ENCODE measurements at regions not wholly inside any gene's neighbourhood (a gene's known extent, or its start where the extent isn't known, plus 50 kb on each side); places are given as distances from the start of the nearest gene placed in this dataset.

DNA sequence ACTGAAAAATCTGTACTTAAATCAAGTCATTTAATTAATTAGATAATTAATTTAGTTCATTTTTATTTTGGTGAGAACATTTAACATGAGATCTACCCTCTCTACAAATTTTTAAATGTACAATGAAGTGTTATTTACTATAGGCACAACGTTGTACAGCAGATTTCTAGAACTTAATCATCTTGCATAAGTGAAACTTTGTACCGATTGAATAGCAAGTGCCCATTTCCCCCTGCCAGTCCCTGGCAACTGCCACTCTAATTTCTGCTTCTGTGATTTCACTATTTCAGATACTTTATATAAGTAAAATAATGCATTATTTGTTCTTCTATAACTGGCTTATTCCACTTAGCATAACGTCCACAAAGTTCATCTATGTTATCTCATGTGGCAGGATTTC, 50.1 kb upstream of the SYTL5 start:
- TF ChIP-seq EP300 (IDR thresholded peaks at IDR 0.05): no peak
- TF ChIP-seq, protein P1, sequence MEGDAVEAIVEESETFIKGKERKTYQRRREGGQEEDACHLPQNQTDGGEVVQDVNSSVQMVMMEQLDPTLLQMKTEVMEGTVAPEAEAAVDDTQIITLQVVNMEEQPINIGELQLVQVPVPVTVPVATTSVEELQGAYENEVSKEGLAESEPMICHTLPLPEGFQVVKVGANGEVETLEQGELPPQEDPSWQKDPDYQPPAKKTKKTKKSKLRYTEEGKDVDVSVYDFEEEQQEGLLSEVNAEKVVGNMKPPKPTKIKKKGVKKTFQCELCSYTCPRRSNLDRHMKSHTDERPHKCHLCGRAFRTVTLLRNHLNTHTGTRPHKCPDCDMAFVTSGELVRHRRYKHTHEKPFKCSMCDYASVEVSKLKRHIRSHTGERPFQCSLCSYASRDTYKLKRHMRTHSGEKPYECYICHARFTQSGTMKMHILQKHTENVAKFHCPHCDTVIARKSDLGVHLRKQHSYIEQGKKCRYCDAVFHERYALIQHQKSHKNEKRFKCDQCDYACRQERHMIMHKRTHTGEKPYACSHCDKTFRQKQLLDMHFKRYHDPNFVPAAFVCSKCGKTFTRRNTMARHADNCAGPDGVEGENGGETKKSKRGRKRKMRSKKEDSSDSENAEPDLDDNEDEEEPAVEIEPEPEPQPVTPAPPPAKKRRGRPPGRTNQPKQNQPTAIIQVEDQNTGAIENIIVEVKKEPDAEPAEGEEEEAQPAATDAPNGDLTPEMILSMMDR (IDR thresholded peaks at IDR 0.05): no peak
- H3K27me3 ChIP-seq: no peaks in the 10 kb centered on the region
- no peak for DNase-seq (ENCODE audit: low spot score in 2 of 2)
- H3K4me3 ChIP-seq: no peak overlapping the region
- H3K36me3 ChIP-seq: no peaks in the 10 kb centered on the region
- no peak overlapping the region for H3K27ac ChIP-seq
- H3K9me3 ChIP-seq: no peaks in the 10 kb centered on the region
- 44 to 63% methylated on average over 3 of the region's 3 CpGs for WGBS, 2 donors
- H3K4me1 ChIP-seq: no peaks in the 10 kb centered on the region

Measured in tibial nerve (tissue), 4 donors.